Limb (tissue), 2 donors: ENCODE measurements at regions not wholly inside any gene's neighbourhood (a gene's known extent, or its start where the extent isn't known, plus 50 kb on each side); places are given as distances from the start of the nearest gene placed in this dataset.
"Not testable (repeated sequence)": the region's sequence is repeated elsewhere in the genome, so short reads cannot be mapped to it uniquely, and the experiment has no call there.

Source experiments
- DNase-seq, 2 donors: peaks; one replicate each; pipeline ENCODE4 v3.0.0-alpha.2; 2016; ENCODE audit errors: extremely low spot score in 2 of 2

- DNase-seq = no peak
Observed at GRCh38 chr15:26126819-26127387, 263.8 kb upstream of the ATP10A start.

DNA sequence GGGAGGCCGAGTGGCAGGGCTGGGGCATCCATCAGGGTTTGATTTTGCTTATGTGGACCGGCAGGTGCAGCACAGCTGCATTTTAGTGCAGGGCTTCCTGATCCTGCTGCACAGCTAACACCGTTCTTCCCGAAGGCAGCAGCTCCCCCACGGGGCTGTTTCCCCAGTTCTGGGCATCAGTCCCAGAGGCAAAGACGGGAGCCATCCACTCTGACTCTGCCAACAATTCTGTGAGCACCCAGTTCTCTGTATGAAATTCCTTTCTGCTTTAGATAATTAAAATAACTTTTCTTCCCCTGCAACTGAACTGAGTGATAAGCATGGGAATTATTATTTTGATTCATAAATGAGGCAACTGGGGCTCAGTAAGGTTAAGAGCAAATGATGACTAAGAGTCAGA is 262.9 kb upstream of the ATP10A start:
- DNase-seq = no peak

- DNase-seq = no peak
Observed at GRCh38 chr15:26125664-26126063, 262.5 kb upstream of the ATP10A start.

DNA sequence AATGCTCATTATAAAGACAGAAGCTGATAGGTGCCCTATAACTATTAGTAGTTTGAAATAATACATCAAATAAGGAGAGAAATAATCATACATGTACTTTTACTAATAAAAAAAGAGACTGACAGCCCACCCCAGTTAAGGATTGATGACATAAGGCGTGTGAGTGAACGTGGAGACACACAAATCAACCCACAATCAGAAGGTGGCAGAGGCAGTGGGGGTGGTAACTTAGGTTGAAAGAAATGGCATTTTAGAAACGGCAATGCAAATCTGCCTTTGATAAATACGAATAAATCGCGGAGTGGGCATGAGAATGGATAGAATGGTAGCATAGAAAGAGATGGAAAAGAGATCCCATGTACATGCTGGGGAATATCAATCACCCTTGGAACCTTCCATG is 256.2 kb upstream of the ATP10A start:
- no peak for DNase-seq

DNA sequence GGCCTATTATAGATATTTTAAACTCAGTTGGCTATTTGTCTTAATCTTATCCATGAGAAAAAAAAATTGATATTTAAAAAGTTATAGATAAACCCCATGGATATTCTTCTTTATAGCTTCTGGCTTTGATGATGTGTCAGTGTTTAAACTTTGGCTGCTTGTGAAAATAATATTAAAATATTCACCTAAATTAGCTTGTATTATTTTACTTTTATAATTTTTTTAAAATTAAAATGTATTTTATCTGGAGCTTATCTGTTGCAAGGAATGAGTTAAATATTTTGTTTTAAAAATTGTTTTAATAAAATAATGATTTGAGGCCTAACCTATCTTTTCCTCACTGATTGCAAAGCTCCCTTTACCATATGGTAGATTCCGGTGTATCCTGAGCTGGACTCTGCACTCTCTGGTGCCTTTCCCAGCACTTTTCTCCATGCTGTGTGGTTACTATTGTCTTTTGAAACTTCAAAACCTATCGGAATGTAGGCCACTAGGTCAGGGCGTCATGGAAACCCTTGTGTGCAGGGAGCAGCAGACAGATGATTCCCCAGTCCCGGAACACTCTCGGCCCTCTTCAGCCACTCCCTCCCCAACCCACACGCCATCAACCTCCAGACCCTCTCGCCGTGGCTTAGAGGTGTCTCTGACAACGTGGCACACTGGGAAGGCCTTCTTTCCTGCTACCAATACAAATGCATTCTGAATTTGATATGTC is 252.3 kb upstream of the ATP10A start:
- DNase-seq = no peak

DNA sequence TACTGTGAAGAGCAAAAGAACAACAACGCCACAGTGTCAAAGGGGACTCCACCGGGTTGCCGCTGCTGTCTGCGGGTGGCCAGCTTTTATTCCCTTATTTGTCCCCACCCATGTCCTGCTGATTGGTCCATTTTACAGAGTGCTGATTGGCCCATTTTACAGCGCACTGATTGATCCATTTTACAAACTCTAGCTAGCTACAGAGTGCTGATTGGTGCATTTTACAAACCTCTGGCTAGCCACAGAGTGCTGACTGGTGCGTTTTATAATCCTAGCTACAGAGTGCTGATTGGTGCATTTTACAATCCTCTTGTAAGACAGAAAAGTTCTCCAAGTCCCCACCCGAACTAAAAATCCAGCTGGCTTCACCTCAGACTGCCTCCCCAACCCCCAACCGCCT is 251.0 kb upstream of the ATP10A start:
- not testable (repeated sequence) for DNase-seq

DNA sequence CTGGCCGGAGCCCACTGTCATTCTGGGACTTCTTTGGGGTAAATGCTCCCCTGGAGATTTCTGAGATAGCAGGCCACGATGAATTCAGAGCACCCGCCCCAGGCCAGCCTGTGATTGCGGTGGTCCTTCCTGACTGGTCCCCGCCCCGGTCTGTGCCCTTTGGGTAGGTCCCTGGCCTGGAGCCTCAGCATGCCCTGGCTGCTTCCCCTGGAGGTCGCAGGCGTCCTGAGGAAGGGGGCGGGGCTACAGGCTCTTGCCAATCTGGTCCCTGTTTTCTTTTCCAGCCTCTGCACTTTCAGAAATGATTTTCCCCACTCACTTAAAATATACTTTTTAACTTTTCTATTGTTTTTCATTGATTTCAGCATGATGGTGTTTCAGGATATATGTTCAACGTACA is 250.2 kb upstream of the ATP10A start:
- no peak for DNase-seq

GRCh38 chr15:26109203-26109602 is 246.1 kb upstream of the ATP10A start:
- DNase-seq = no peak

- no peak for DNase-seq
Observed at GRCh38 chr15:26106556-26106955, 243.4 kb upstream of the ATP10A start.

DNA sequence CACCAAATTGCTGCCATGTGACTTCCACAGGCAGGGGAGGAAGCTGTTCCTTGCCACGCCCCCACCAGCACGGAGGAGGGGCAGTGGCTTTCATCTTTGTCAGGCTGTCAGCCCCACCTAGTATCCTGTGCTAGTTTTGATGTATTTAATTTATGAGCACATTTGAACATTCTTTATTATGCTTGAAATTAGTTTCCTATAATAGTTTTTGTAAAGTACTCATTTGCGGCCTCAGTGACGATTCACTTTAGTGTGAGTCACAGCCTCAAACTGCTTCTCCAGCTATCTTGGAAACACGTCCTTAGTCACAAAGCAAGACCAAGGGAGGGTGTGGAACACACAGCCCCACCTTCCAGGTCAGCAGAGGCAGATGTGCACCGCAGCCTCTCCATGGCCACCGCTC is 239.9 kb upstream of the ATP10A start:
- no peak for DNase-seq

- DNase-seq = no peak
Observed at GRCh38 chr15:26102365-26102764, 239.2 kb upstream of the ATP10A start.

- DNase-seq = no peak
Observed at GRCh38 chr15:26101443-26101842, 238.3 kb upstream of the ATP10A start.

GRCh38 chr15:26098801-26099200 is 235.7 kb upstream of the ATP10A start:
- no peak for DNase-seq

DNA sequence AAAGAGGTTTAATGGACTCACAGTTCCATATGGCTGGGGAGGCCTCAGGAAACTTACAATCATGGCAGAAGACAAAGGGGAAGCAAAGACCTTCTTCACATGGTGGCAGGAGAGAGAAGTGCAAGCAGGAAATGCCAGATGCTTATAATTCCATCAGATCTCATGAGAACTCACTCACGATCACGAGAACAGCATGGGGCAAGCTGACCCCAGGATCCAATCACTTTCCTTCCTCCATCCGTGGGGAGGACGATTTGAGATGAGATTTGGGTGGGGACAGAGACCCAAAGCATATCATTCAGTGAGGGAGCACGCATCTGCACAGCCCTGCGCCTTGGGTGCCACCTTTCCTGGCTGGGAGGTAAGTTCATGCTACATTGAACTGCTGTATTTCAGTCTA is 234.1 kb upstream of the ATP10A start:
- DNase-seq = no peak

- no peak for DNase-seq
Observed at GRCh38 chr15:26096581-26096980, 233.5 kb upstream of the ATP10A start.

- no peak for DNase-seq
Observed at GRCh38 chr15:26095710-26096330, 232.7 kb upstream of the ATP10A start.

GRCh38 chr15:26091184-26091583 is 228.1 kb upstream of the ATP10A start:
- no peak for DNase-seq

DNA sequence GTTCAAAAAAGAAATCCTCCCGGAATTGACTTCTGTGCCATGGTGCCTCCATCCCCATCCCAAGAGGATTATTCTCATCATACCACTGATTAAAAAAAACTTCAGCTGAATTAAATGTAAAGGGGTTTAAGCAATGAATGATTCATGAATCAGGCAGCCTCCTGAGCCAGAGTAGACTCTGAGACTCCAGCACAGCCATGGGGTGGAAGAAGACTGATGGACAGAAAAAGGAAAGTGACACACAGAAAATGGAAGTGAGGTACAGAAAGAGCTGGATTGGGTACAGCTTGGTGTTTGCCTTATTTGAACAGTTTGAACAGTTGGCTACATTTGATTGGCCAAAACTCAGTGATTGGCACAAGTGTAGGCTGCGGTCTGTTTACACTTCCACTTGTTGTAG is 224.8 kb upstream of the ATP10A start:
- DNase-seq = no peak

- no peak for DNase-seq
Observed at GRCh38 chr15:26087395-26087794, 224.3 kb upstream of the ATP10A start.

GRCh38 chr15:26084771-26085170 is 221.6 kb upstream of the ATP10A start:
- no peak for DNase-seq

DNA sequence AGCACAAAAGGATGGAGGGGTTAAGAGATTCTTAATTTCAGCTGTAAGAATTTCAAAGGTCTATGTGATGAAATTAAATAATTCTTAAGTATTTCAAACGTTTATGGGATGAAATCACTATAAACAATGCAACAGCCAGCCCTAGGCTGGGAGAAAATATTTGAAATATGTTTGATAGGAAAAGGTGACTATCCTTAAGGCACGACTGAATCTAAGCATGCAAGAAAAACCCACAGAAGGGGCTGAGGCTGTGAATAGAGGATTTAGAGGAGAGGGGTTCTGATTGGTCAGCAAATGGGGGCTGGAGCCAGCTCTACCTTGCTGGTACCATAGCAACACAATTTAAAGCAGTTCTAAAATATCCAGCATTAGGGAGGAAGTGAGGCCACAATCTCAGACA is 220.8 kb upstream of the ATP10A start:
- no peak for DNase-seq

DNA sequence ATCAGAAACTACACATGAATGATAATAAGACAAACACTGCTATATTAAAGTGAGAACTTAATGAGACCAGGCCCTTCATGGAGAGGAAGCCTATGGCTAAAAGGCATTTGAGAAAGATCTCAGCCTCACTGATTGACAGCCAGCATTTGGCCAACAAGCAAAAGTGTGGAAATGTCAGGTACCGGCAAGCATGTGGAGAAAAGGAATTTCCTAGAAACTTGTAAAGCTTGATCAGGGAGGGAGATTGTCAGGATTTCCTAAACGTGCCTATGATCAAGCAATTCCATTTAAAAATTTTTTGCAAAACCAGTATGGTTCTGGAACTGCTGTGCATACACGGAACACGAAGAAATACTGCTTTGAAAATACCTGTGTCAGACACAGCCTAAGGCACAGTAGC is 220.3 kb upstream of the ATP10A start:
- DNase-seq = no peak
